ENCODE measurements at regions not wholly inside any gene's neighbourhood (a gene's known extent, or its start where the extent isn't known, plus 50 kb on each side); places are given as distances from the start of the nearest gene placed in this dataset.

DNA sequence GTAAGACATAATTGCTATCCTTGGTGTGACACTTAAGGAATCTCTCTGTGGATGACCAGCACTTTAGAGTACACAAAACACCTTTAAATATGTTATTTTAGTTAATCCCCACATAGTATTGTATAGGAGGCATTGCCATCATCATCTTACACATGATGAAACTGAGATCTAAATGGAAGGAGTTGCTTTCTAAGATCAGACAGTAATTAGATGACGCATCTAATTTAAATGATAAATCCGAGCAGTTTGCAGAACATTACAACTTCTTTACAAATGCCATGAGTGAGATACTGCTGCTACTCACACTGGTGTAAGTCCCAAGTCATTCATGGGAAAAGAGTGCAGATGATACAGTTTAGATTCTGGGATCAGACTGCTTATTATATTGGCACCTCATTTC, 431.9 kb downstream of the MFSD1 start:
- Mint-ChIP-seq H3K9me3 (ENCODE audit: unreplicated experiment) (peaks cover 11% of the 10 kb centered on the region), H3K27ac (ENCODE audit: unreplicated experiment) (no peak overlapping the region), H3K36me3 (ENCODE audit: insufficient read depth, unreplicated experiment) (no peaks in the 10 kb centered on the region), H3K27me3 (ENCODE audit: insufficient read depth, unreplicated experiment) (peaks cover 8% of the 10 kb centered on the region), H3K4me3 (ENCODE audit: unreplicated experiment) (no peak overlapping the region), H3K4me1 (ENCODE audit: low read depth, unreplicated experiment) (no peaks in the 10 kb centered on the region)
- TF ChIP-seq, protein P1, sequence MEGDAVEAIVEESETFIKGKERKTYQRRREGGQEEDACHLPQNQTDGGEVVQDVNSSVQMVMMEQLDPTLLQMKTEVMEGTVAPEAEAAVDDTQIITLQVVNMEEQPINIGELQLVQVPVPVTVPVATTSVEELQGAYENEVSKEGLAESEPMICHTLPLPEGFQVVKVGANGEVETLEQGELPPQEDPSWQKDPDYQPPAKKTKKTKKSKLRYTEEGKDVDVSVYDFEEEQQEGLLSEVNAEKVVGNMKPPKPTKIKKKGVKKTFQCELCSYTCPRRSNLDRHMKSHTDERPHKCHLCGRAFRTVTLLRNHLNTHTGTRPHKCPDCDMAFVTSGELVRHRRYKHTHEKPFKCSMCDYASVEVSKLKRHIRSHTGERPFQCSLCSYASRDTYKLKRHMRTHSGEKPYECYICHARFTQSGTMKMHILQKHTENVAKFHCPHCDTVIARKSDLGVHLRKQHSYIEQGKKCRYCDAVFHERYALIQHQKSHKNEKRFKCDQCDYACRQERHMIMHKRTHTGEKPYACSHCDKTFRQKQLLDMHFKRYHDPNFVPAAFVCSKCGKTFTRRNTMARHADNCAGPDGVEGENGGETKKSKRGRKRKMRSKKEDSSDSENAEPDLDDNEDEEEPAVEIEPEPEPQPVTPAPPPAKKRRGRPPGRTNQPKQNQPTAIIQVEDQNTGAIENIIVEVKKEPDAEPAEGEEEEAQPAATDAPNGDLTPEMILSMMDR (IDR thresholded peaks at IDR 0.05; ENCODE audit: insufficient read depth in 1 of 2, low read depth in 1 of 2, low read length in 1 of 2, severe bottlenecking in 1 of 2, unreplicated experiment in 1 of 2), result no peak
- POLR2A ChIA-PET, result no interaction called here
- Histone ChIP-seq H3K27me3 (replicated peaks; ENCODE audit: control insufficient read depth, insufficient read depth, low read length) (no peaks in the 10 kb centered on the region; the same call in 1 of the 2 replicates), H3K36me3 (ENCODE audit: control insufficient read depth, insufficient read depth, low read length) (no peaks in the 10 kb centered on the region), H3K4me1 (no peaks in the 10 kb centered on the region), H3K4me3 (ENCODE audit: low read depth, low read length) (no peak overlapping the region), H3K9me3 (no peaks in the 10 kb centered on the region)
- no TSS peak for BruUV-seq (replicated peaks)
- no peak for DNase-seq
- CTCF ChIA-PET, result no interaction called here
- intact Hi-C loops (cut with micrococcal nuclease; ENCODE audit: unreplicated experiment), result no loop called here

- Histone ChIP-seq H3K9me3 (no peaks in the 10 kb centered on the region), H3K36me3 (ENCODE audit: control insufficient read depth, insufficient read depth, low read length) (no peaks in the 10 kb centered on the region), H3K27me3 (replicated peaks; ENCODE audit: control insufficient read depth, insufficient read depth, low read length) (no peaks in the 10 kb centered on the region; the same call in 1 of the 2 replicates), H3K4me1 (no peaks in the 10 kb centered on the region), H3K4me3 (ENCODE audit: low read depth, low read length) (no peak overlapping the region)
- TF ChIP-seq, protein P1 (IDR thresholded peaks at IDR 0.05; ENCODE audit: insufficient read depth in 1 of 2, low read depth in 1 of 2, low read length in 1 of 2, severe bottlenecking in 1 of 2, unreplicated experiment in 1 of 2), result no peak
- Mint-ChIP-seq H3K4me3 (ENCODE audit: unreplicated experiment) (no peak overlapping the region), H3K27me3 (ENCODE audit: insufficient read depth, unreplicated experiment) (peaks cover 8% of the 10 kb centered on the region), H3K9me3 (ENCODE audit: unreplicated experiment) (peaks cover 11% of the 10 kb centered on the region), H3K27ac (ENCODE audit: unreplicated experiment) (no peak overlapping the region), H3K36me3 (ENCODE audit: insufficient read depth, unreplicated experiment) (no peaks in the 10 kb centered on the region), H3K4me1 (ENCODE audit: low read depth, unreplicated experiment) (no peaks in the 10 kb centered on the region)
- intact Hi-C loops (cut with micrococcal nuclease; ENCODE audit: unreplicated experiment), result no loop called here
- no TSS peak for BruUV-seq (replicated peaks)
- DNase-seq, result no peak
- ChIA-PET CTCF (no interaction called here), POLR2A (no interaction called here)
These were observed 432.5 kb downstream of the MFSD1 start for GRCh38 chr3:159234306-159234705.

GRCh38 chr3:159236321-159236720, 434.5 kb downstream of the MFSD1 start:
- no peak overlapping the region for H3K4me3 ChIP-seq (ENCODE audit: low read depth, low read length)
- H3K4me1 ChIP-seq, result no peaks in the 10 kb centered on the region
- H3K36me3 ChIP-seq (ENCODE audit: control insufficient read depth, insufficient read depth, low read length), result no peaks in the 10 kb centered on the region
- no peak overlapping the region for H3K27ac Mint-ChIP-seq (ENCODE audit: unreplicated experiment)
- no TSS peak for BruUV-seq (replicated peaks)
- no peak for DNase-seq
- no peaks in the 10 kb centered on the region for H3K9me3 ChIP-seq
- H3K4me3 Mint-ChIP-seq (ENCODE audit: unreplicated experiment), result no peak overlapping the region
- H3K27me3 Mint-ChIP-seq (ENCODE audit: insufficient read depth, unreplicated experiment), result peaks cover 8% of the 10 kb centered on the region
- no peaks in the 10 kb centered on the region; the same call in 1 of the 2 replicates for H3K27me3 ChIP-seq (replicated peaks; ENCODE audit: control insufficient read depth, insufficient read depth, low read length)
- no peaks in the 10 kb centered on the region for H3K36me3 Mint-ChIP-seq (ENCODE audit: insufficient read depth, unreplicated experiment)
- no peaks in the 10 kb centered on the region for H3K9me3 Mint-ChIP-seq (ENCODE audit: unreplicated experiment)
- TF ChIP-seq, protein P1 (IDR thresholded peaks at IDR 0.05; ENCODE audit: insufficient read depth in 1 of 2, low read depth in 1 of 2, low read length in 1 of 2, severe bottlenecking in 1 of 2, unreplicated experiment in 1 of 2), result no peak
- intact Hi-C loops (cut with micrococcal nuclease; ENCODE audit: unreplicated experiment), result no loop called here
- POLR2A ChIA-PET, result no interaction called here
- CTCF ChIA-PET, result no interaction called here
- H3K4me1 Mint-ChIP-seq (ENCODE audit: low read depth, unreplicated experiment), result no peaks in the 10 kb centered on the region
